Activated CD8-positive, alpha-beta T cell treated with anti-CD3 and anti-CD28 coated beads, Interleukin-2, amount 10 ng/mL, durations not matched to agents 7 days and 5 days (primary cell): ENCODE measurements at regions not wholly inside any gene's neighbourhood (a gene's known extent, or its start where the extent isn't known, plus 50 kb on each side); places are given as distances from the start of the nearest gene placed in this dataset.
"Not testable (repeated sequence)": the region's sequence is repeated elsewhere in the genome, so short reads cannot be mapped to it uniquely, and the experiment has no call there.

ENCODE experiments used
- ATAC-seq: fragments of 150-1000 bp; cut with Tn5 transposase; one replicate; pipeline ENCODE4 v1.10.0; 2021; ENCODE audit warnings: moderate library complexity
- CTCF ChIA-PET: fragments of 350-600 bp; sonication (Branson Sonifier 250); formaldehyde crosslinking; loops from one replicate; lab custom pipeline; 2021; ENCODE audit warnings: antibody characterized with exemption; lab: Charles Lee
- POLR2A ChIA-PET: fragments of 350-600 bp; sonication (Branson Sonifier 250); formaldehyde crosslinking; loops from one replicate; lab custom pipeline; 2021; ENCODE audit warnings: antibody characterized with exemption; lab: Charles Lee
- DNase-seq: peaks from one replicate; pipeline ENCODE4 v3.0.0-alpha.2; 2020
- H3K27ac Mint-ChIP-seq: one replicate; pipeline ENCODE4 v1.8.0; 2021; ENCODE audit warnings: mild to moderate bottlenecking, mixed read lengths
- H3K27me3 Mint-ChIP-seq: one replicate; pipeline ENCODE4 v1.8.0; 2021; ENCODE audit warnings: low read depth, mixed read lengths
- H3K36me3 Mint-ChIP-seq: one replicate; pipeline ENCODE4 v1.8.0; 2021; ENCODE audit warnings: low read depth, mixed read lengths
- H3K4me1 Mint-ChIP-seq: one replicate; pipeline ENCODE4 v1.8.0; 2021; ENCODE audit warnings: low read depth, mixed read lengths
- H3K4me3 Mint-ChIP-seq: one replicate; pipeline ENCODE4 v1.8.0; 2021; ENCODE audit warnings: mild to moderate bottlenecking, mixed read lengths
- H3K9me3 Mint-ChIP-seq: one replicate; pipeline ENCODE4 v1.8.0; 2022; ENCODE audit warnings: mixed read lengths; ENCODE audit not compliant: insufficient read depth

DNA sequence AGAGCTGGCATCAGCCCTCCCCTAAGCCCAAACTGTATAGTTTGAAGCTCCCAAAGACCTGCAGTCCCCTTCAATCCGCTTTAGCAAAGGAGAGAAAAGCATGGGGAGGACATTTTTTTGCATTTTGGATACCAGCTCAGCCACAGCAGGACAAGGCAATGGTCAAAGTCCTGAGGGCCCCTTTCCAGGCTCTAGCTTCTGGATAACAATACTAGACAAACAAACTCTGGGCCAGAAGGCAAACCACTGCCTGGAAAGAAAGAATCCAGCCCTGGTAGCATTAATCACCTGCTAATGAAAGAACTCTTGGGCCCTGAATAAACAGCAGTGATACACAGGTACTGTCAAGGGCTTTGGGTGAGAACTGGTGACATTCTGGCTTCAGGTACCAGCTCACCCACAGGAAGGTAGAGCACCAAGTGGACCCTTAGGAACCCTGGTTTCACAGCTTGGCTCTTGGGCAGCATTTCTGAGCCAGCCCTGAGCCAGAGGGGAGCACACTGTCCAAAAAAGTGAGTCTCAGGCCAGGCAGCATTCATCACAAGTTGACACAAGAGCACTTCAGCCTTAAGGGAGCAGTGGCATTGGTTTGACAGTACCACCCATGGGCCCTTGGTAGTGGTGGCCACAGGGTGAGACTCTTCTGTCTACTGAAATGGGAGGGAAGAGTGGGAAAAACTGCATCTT is 62.5 kb downstream of the SPIN3 start:
- ATAC-seq (no peak), DNase-seq (no peak)

DNA sequence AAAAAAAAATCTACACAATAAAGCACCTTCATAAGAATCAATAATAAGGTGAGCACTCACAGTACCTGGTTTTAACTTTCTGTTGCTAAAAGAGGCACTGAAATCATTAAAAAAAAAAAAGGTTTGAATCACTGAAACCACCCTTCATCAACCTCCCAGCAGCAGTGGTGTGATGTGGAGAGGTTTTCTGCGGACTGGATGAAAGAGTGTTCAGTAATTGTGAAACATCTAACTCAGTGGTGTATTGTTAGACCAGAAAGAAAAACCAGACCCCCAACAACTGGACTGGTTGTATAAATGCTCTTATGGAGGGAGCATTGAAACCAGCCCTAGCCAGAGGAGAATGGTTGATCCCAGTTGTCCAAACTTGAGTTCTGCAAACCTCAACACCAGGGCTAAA is 63.2 kb downstream of the SPIN3 start:
- Mint-ChIP-seq H3K4me3 (no peak overlapping the region), H3K27ac (no peak overlapping the region), H3K27me3 (no peaks in the 10 kb centered on the region), H3K9me3 (no peaks in the 10 kb centered on the region), H3K4me1 (no peaks in the 10 kb centered on the region), H3K36me3 (no peaks in the 10 kb centered on the region)
- DNase-seq (no peak), ATAC-seq (no peak)
- CTCF ChIA-PET, result no interaction called here
- POLR2A ChIA-PET, result no interaction called here

More for the DNA sequence above, 62.5 kb downstream of the SPIN3 start:
- ChIA-PET CTCF (no interaction called here), POLR2A (no interaction called here)
- H3K27me3 Mint-ChIP-seq, result no peaks in the 10 kb centered on the region
- H3K4me3 Mint-ChIP-seq, result no peak overlapping the region
- H3K9me3 Mint-ChIP-seq, result no peaks in the 10 kb centered on the region
- no peaks in the 10 kb centered on the region for H3K36me3 Mint-ChIP-seq
- no peaks in the 10 kb centered on the region for H3K4me1 Mint-ChIP-seq
- no peak overlapping the region for H3K27ac Mint-ChIP-seq

DNA sequence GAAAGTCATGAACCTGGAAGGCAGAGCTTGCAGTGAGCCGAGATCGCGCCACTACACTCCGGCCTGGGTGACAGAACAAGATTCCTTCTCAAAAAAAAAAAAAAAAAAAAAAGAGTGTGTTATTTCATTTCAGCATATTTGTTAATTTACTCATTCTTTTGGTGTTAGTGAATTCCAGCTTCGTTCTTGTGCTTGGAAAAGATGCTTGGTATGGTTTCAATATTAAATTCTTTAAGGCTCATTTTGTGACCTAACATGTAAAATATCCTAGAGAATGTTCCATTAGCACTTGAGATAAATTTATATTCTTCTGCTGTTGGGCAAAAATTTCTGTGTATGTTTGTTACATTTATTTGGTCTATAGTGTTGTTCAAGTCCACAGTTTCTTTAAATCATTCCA is 66.8 kb downstream of the SPIN3 start:
- no peak overlapping the region for H3K4me3 Mint-ChIP-seq
- no peak for ATAC-seq

DNA sequence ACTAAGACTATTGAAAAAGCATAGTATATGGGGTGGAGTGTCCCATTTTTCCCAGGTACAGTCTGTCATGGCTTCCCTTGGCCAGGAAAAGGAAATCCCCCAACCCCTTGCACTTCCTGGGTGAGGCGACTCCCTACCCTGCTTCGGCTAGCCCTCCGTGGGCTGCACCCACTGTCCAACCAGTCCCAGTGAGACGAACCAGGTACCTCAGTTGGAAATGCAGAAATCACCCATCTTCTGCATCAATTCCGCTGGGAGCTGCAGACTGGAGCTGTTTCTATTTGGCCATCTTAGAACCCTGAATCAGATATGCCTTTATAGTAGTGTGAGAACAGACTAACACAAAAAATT is 74.4 kb downstream of the SPIN3 start:
- ATAC-seq, H3K27ac Mint-ChIP-seq, H3K27me3 Mint-ChIP-seq, H3K4me1 Mint-ChIP-seq, H3K9me3 Mint-ChIP-seq, POLR2A ChIA-PET, H3K36me3 Mint-ChIP-seq, DNase-seq, H3K4me3 Mint-ChIP-seq, CTCF ChIA-PET: not testable (repeated sequence)

More for the DNA sequence above, 66.8 kb downstream of the SPIN3 start:
- no peak overlapping the region for H3K27ac Mint-ChIP-seq
- CTCF ChIA-PET, result no interaction called here
- no peaks in the 10 kb centered on the region for H3K9me3 Mint-ChIP-seq
- no peaks in the 10 kb centered on the region for H3K27me3 Mint-ChIP-seq
- POLR2A ChIA-PET, result interaction anchor here (0.6 kb wide), 1 partner anchor 198 kb away, joined by 3 read pairs; no protein-coding TSS in a partner anchor
- no peaks in the 10 kb centered on the region for H3K36me3 Mint-ChIP-seq
- no peak for DNase-seq
- H3K4me1 Mint-ChIP-seq, result no peaks in the 10 kb centered on the region

DNA sequence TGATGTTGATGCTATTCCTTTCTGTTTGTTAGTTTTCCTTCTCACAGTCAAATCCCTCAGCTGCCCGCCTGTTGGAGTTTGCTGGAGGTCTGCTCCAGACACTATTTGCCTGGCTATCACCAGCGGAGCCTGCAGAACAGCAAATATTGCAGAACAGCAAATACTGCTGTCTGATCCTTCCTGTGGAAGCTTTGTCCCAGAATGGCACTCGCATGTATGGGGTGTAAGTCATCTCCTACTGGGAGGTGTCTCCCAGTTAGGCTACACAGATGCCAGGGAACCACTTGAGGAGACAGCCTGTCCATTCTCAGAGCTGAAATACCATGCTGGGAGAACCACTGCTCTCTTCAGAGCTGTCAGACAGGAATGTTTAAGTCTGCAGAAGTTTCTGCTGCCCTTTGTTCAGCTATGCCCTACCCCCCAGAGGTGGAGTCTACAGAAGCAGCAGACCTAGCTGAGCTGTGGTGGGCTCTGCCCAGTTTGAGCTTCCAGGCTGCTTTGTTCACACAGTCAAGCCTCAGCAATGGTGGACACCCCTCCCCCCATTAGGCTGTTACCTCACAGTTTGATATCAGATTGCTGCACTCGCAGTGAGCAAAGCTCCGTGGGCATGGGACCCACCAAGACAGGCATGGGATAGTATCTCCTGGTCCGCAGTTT is 74.9 kb downstream of the SPIN3 start:
- Mint-ChIP-seq H3K27me3 (no peaks in the 10 kb centered on the region), H3K4me3 (no peak overlapping the region), H3K36me3 (no peaks in the 10 kb centered on the region), H3K27ac (no peak overlapping the region), H3K9me3 (no peaks in the 10 kb centered on the region), H3K4me1 (no peaks in the 10 kb centered on the region)
- DNase-seq (no peak), ATAC-seq (no peak)
- ChIA-PET POLR2A (no interaction called here), CTCF (no interaction called here)

DNA sequence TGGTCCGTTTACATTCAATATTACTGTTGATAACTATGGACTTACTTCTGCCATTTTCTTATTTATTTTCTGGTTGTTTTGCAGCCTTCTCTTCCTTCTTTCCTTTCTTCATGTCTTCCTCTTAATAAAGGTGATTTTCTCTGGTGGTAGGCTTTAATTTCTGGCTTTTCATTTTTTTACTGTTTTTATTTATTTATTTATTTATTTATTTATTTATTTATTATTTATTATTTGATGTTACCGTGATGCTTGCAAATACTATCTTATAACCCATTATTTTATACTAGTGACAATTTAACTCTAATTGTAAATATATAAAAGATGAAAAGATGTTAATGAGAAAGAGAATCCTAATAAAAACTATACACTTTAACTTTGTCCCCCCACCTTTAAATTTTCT is 112.8 kb downstream of the SPIN3 start:
- ATAC-seq, result no peak

More for the DNA sequence above, 112.8 kb downstream of the SPIN3 start:
- H3K9me3 Mint-ChIP-seq, result no peaks in the 10 kb centered on the region
- ChIA-PET CTCF (no interaction called here), POLR2A (no interaction called here)
- no peaks in the 10 kb centered on the region for H3K4me1 Mint-ChIP-seq
- no peak overlapping the region for H3K27ac Mint-ChIP-seq
- H3K27me3 Mint-ChIP-seq, result no peaks in the 10 kb centered on the region
- DNase-seq, result no peak
- no peaks in the 10 kb centered on the region for H3K36me3 Mint-ChIP-seq
- H3K4me3 Mint-ChIP-seq, result no peak overlapping the region
